ENCODE measurements at regions not wholly inside any gene's neighbourhood (a gene's known extent, or its start where the extent isn't known, plus 50 kb on each side); places are given as distances from the start of the nearest gene placed in this dataset.

DNA sequence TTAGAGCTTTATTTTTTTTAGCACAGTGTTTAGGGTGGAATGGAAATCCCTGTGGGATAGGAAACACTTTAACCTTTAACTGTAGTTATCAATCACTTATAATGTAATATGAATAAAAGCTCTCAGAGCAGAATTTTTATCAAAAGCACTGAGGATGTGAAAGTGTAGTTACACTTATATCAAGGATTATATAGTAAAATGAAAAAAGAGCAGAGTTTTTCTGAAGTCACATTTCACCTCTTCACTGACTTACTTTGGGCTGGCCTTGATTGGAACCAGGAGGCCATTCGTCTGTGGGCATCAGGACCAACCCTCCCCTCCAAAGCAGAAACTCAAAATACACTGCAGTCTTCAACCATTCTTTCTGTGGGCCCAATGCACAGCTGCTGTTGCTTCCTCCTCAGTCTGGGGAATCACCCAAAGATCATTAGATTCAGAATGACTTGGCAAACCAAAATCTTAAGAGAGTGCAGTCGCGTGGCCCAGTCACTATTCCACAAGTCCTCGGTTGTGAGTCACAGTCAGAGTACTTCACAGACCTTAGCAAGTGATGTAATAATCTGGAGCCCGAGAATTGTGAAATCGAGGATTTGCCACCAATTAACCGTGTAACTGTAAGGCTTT lies 132.6 kb upstream of the COL8A1 start:
- TF ChIP-seq TAF1 (IDR thresholded peaks at IDR 0.05; ENCODE audit: low read depth, low read length): peak; percentile 19; the same call in 1 of the 2 replicates
- TF ChIP-seq POLR2A (IDR thresholded peaks at IDR 0.05; ENCODE audit: low read depth, low read length): peak; percentile 61
- TF ChIP-seq POU2F2 (IDR thresholded peaks at IDR 0.05; ENCODE audit: low read depth, low read length): peak; percentile 52; the same call in 1 of the 2 replicates
- TF ChIP-seq PAX5 (IDR thresholded peaks at IDR 0.05; ENCODE audit: insufficient read depth, low read length, severe bottlenecking): no peak
- 0 out of 2 replicates have a peak, but pooled peaks have one; percentile 51 for TF ChIP-seq POLR2AphosphoS5 (IDR thresholded peaks at IDR 0.05; ENCODE audit: low read depth, low read length)
- no peak for TF ChIP-seq SPI1 (IDR thresholded peaks at IDR 0.05; ENCODE audit: low read depth, low read length)
- peak; percentile 85 for FAIRE-seq
- peak; percentile 17 for DNase-seq (ENCODE audit: insufficient read length, low spot score)

- TF ChIP-seq POLR2A (IDR thresholded peaks at IDR 0.05; ENCODE audit: low read depth, low read length) (no peak), TAF1 (IDR thresholded peaks at IDR 0.05; ENCODE audit: low read depth, low read length) (no peak), POU2F2 (IDR thresholded peaks at IDR 0.05; ENCODE audit: low read depth, low read length) (no peak), PAX5 (IDR thresholded peaks at IDR 0.05; ENCODE audit: insufficient read depth, low read length, severe bottlenecking) (no peak), SPI1 (IDR thresholded peaks at IDR 0.05; ENCODE audit: low read depth, low read length) (no peak), POLR2AphosphoS5 (IDR thresholded peaks at IDR 0.05; ENCODE audit: low read depth, low read length) (no peak)
- FAIRE-seq (peak; percentile 20), DNase-seq (ENCODE audit: insufficient read length, low spot score) (no peak)
Observed at GRCh38 chr3:99505200-99505599, 133.2 kb upstream of the COL8A1 start.

GRCh38 chr3:99504258-99504657 lies 134.1 kb upstream of the COL8A1 start:
- no peak for TF ChIP-seq POLR2A (IDR thresholded peaks at IDR 0.05; ENCODE audit: low read depth, low read length)
- no peak for TF ChIP-seq POU2F2 (IDR thresholded peaks at IDR 0.05; ENCODE audit: low read depth, low read length)
- TF ChIP-seq SPI1 (IDR thresholded peaks at IDR 0.05; ENCODE audit: low read depth, low read length): no peak
- no peak for TF ChIP-seq TAF1 (IDR thresholded peaks at IDR 0.05; ENCODE audit: low read depth, low read length)
- no peak for TF ChIP-seq POLR2AphosphoS5 (IDR thresholded peaks at IDR 0.05; ENCODE audit: low read depth, low read length)
- no peak for TF ChIP-seq PAX5 (IDR thresholded peaks at IDR 0.05; ENCODE audit: insufficient read depth, low read length, severe bottlenecking)
- no peak for DNase-seq (ENCODE audit: insufficient read length, low spot score)
- FAIRE-seq: no peak

DNA sequence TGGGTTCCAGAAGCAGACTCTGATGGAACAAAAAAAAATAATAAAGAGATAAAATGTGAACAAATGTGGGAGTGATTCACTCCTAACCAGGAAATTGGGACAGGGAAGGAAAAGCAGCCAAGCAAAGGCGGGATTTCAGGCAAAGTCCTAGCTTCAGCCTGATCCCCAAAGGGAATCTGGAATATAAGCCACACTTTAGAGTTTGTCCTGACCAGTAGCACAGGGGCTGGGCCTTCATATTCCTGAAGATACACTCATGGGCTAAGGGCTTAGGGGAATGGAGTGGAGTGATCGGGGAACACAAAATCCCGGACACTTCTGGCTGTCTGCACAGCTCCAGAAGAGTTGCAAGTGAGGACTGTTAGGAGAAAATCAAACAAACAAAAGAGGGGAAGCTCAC lies 135.0 kb upstream of the COL8A1 start:
- no peak for FAIRE-seq
- no peak for DNase-seq (ENCODE audit: insufficient read length, low spot score)
- no peak for TF ChIP-seq TAF1 (IDR thresholded peaks at IDR 0.05; ENCODE audit: low read depth, low read length)

DNA sequence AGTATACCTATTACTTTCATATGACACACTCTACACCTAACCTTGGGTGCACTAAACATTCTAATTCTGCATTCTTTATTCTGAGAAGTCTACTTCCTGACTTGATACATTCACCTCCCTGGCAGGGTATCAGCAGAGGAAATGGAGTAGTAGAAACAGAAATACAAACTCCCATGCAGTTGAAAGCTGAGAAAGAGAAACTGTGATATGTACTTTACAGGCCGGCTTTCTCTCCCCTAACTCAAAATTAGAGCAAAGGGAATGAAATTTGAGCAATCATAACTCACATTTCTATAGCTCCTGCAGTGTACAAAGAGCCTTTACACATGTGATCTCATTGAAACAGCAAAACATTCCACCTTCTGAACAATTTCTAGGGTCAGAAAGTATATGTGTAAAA lies 135.5 kb upstream of the COL8A1 start:
- TF ChIP-seq POU2F2 (IDR thresholded peaks at IDR 0.05; ENCODE audit: low read depth, low read length) (no peak), POLR2AphosphoS5 (IDR thresholded peaks at IDR 0.05; ENCODE audit: low read depth, low read length) (no peak), TAF1 (IDR thresholded peaks at IDR 0.05; ENCODE audit: low read depth, low read length) (no peak), POLR2A (IDR thresholded peaks at IDR 0.05; ENCODE audit: low read depth, low read length) (no peak), SPI1 (IDR thresholded peaks at IDR 0.05; ENCODE audit: low read depth, low read length) (no peak), PAX5 (IDR thresholded peaks at IDR 0.05; ENCODE audit: insufficient read depth, low read length, severe bottlenecking) (no peak)
- FAIRE-seq: no peak
- no peak for DNase-seq (ENCODE audit: insufficient read length, low spot score)

GRCh38 chr3:99500485-99500884 lies 137.9 kb upstream of the COL8A1 start:
- no peak for DNase-seq (ENCODE audit: insufficient read length, low spot score)
- TF ChIP-seq PAX5 (IDR thresholded peaks at IDR 0.05; ENCODE audit: insufficient read depth, low read length, severe bottlenecking): no peak
- no peak for TF ChIP-seq SPI1 (IDR thresholded peaks at IDR 0.05; ENCODE audit: low read depth, low read length)
- TF ChIP-seq POLR2A (IDR thresholded peaks at IDR 0.05; ENCODE audit: low read depth, low read length): no peak
- no peak for TF ChIP-seq POLR2AphosphoS5 (IDR thresholded peaks at IDR 0.05; ENCODE audit: low read depth, low read length)
- no peak for TF ChIP-seq TAF1 (IDR thresholded peaks at IDR 0.05; ENCODE audit: low read depth, low read length)
- no peak for TF ChIP-seq POU2F2 (IDR thresholded peaks at IDR 0.05; ENCODE audit: low read depth, low read length)
- no peak for FAIRE-seq

DNA sequence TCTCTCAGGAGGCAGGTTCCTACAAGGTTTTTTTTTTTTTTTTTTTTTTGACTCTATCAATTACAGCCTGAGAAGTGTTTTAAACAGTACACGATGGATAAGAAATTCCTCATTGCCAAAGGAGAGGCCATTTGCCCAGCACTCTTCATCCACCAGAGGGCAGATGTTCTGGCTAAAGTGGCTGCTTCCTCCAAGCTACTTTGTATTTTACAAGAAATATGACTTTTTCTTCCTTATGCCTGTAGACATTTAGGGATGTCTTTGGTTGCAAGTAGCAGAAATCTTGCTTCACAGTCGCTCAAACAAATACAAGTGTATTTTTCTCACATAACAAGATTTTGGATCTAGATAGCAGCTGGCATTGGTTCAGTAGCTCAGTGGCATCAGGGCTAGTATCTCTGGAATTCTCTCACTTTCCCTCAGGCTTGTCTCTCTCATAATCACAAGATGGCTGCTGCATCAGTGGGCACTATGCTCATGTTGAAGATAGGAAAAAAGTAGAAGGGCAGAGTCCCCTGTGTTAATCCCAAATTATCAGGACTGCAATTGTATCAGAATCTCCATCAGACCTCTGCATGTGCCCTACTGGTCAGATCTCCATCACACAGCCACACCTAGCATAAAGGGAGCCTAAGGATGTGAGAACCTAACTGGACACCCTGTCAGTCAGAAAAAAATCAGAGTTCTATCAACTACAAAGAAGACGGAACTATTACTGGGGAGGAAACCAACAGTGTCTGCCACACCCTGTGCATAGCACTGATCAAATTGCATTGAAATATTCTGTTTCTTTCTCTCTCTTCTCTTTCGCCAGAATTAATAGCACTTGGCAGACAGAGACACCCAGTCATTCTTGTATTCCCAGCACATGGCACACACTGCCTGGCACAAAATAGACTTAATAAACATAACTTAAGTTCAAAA lies 138.9 kb upstream of the COL8A1 start:
- TF ChIP-seq PAX5 (IDR thresholded peaks at IDR 0.05; ENCODE audit: insufficient read depth, low read length, severe bottlenecking) (no peak), POLR2A (IDR thresholded peaks at IDR 0.05; ENCODE audit: low read depth, low read length) (no peak), POU2F2 (IDR thresholded peaks at IDR 0.05; ENCODE audit: low read depth, low read length) (no peak), TAF1 (IDR thresholded peaks at IDR 0.05; ENCODE audit: low read depth, low read length) (no peak), POLR2AphosphoS5 (IDR thresholded peaks at IDR 0.05; ENCODE audit: low read depth, low read length) (no peak), SPI1 (IDR thresholded peaks at IDR 0.05; ENCODE audit: low read depth, low read length) (no peak)
- DNase-seq (ENCODE audit: insufficient read length, low spot score) (no peak), FAIRE-seq (peak; percentile 67)

DNA sequence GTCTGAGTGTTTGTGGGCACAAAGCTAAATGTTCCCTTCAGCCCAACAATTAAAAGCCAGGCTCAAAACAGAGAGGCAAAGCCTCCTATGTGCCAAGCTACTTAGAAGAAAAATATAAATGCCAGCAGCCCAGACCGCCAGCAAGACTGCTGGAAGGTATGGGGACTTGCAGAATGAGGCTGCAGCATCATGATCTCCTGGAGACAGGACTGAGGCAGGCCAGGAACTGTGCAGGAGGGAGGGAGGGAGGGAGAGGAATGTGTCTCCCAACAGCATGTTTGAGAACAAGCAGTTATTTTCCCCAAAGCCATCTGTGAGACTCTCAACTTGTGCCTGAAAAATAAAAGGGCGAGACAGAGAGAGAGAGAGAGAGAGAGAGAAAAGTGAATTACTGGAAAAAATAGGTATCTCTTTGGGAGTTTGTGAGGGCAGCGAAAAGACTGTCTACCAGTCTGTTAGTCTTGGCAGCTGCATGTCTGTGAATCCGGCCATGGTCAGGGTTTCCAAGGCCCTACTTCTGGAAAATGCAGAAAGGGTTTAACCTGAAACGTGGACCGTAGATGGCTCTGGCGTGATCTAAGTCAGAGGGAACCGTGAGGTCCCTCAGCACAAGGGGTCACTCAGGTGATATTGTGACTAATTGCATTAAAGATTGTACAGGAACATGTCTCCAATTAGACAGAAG lies 139.7 kb upstream of the COL8A1 start:
- TF ChIP-seq TAF1 (IDR thresholded peaks at IDR 0.05; ENCODE audit: low read depth, low read length): no peak
- no peak for TF ChIP-seq POLR2AphosphoS5 (IDR thresholded peaks at IDR 0.05; ENCODE audit: low read depth, low read length)
- no peak for TF ChIP-seq PAX5 (IDR thresholded peaks at IDR 0.05; ENCODE audit: insufficient read depth, low read length, severe bottlenecking)
- no peak for TF ChIP-seq POU2F2 (IDR thresholded peaks at IDR 0.05; ENCODE audit: low read depth, low read length)
- no peak for TF ChIP-seq POLR2A (IDR thresholded peaks at IDR 0.05; ENCODE audit: low read depth, low read length)
- no peak for TF ChIP-seq SPI1 (IDR thresholded peaks at IDR 0.05; ENCODE audit: low read depth, low read length)
- peak; percentile 5 for FAIRE-seq
- DNase-seq (ENCODE audit: insufficient read length, low spot score): no peak

DNA sequence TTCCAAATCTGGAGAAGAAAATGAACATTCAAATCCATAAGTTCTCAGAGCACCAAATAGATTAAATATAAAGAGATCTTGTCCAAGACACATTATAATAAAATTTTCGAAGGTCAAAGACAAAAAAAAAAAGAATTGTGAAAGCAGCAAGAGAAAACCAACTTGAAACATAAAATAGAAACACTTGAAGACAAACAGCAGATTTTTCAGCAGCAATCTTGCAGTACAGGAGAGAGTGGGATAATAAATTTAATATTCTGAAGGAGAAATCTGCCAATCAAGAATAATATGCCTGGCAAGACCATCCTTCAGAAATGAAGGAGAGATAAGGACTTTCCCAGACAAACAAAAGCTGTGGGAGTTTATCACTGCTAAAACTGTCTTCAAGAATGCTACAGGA lies 150.5 kb upstream of the COL8A1 start:
- no peak for DNase-seq (ENCODE audit: insufficient read length, low spot score)
- TF ChIP-seq POLR2A (IDR thresholded peaks at IDR 0.05; ENCODE audit: low read depth, low read length) (no peak), POLR2AphosphoS5 (IDR thresholded peaks at IDR 0.05; ENCODE audit: low read depth, low read length) (no peak), SPI1 (IDR thresholded peaks at IDR 0.05; ENCODE audit: low read depth, low read length) (no peak), TAF1 (IDR thresholded peaks at IDR 0.05; ENCODE audit: low read depth, low read length) (no peak), PAX5 (IDR thresholded peaks at IDR 0.05; ENCODE audit: insufficient read depth, low read length, severe bottlenecking) (no peak), POU2F2 (IDR thresholded peaks at IDR 0.05; ENCODE audit: low read depth, low read length) (no peak)
- FAIRE-seq: no peak
